ENCODE measurements at regions not wholly inside any gene's neighbourhood (a gene's known extent, or its start where the extent isn't known, plus 50 kb on each side); places are given as distances from the start of the nearest gene placed in this dataset.

GRCh38 chr14:62181591-62181990 lies 419.4 kb downstream of the SNAPC1 start:
- H3K9me3 ChIP-seq (ENCODE audit: control insufficient read depth, insufficient read depth, low read depth, low read length), result no peaks in the 10 kb centered on the region
- no peak for TF ChIP-seq EZH2 (IDR thresholded peaks at IDR 0.05; ENCODE audit: low read length, missing control alignments)
- no peak for TF ChIP-seq CTCF (conservative IDR thresholded peaks at IDR 0.05 in 1 of 2, IDR thresholded peaks at IDR 0.05 in 1 of 2; ENCODE audit: low read depth in 1 of 2, low read length in 2 of 2)
- no peaks in the 10 kb centered on the region for H4K20me1 ChIP-seq (ENCODE audit: control insufficient read depth, extremely low read depth, insufficient read depth, low read length)
- no peak overlapping the region for H3K4me3 ChIP-seq (replicated peaks in 1 of 4; ENCODE audit: control extremely low read depth in 1 of 4, insufficient read depth in 1 of 4, low read depth in 3 of 4, low read length in 4 of 4)
- peak in 1 of 2 donors; percentile 53 for DNase-seq (ENCODE audit: low read depth in 2 of 2)
- H3K27ac ChIP-seq (ENCODE audit: insufficient read depth, low read length), result no peak overlapping the region
- H3K27me3 ChIP-seq (ENCODE audit: control insufficient read depth, insufficient read depth, low read length), result no peaks in the 10 kb centered on the region
- H3K9ac ChIP-seq (ENCODE audit: insufficient read depth, low read length), result no peak overlapping the region
- no peaks in the 10 kb centered on the region for H3K4me1 ChIP-seq (ENCODE audit: control insufficient read depth, extremely low read depth, insufficient read depth, low read length)
- no peaks in the 10 kb centered on the region for H3K36me3 ChIP-seq (ENCODE audit: control insufficient read depth, insufficient read depth, low read length)
- no peak overlapping the region for H3K4me2 ChIP-seq (ENCODE audit: extremely low read depth, insufficient read depth, low read length)
- H2AFZ ChIP-seq (ENCODE audit: low read length), result no peak overlapping the region
- no peaks in the 10 kb centered on the region for H3K79me2 ChIP-seq (ENCODE audit: control insufficient read depth, insufficient read depth, low read length)

- no peaks in the 10 kb centered on the region for H4K20me1 ChIP-seq (ENCODE audit: control insufficient read depth, extremely low read depth, insufficient read depth, low read length)
- no peak overlapping the region for H3K27ac ChIP-seq (ENCODE audit: insufficient read depth, low read length)
- H3K9ac ChIP-seq (ENCODE audit: insufficient read depth, low read length), result no peak overlapping the region
- H3K4me2 ChIP-seq (ENCODE audit: extremely low read depth, insufficient read depth, low read length), result no peak overlapping the region
- H3K36me3 ChIP-seq (ENCODE audit: control insufficient read depth, insufficient read depth, low read length), result no peaks in the 10 kb centered on the region
- no peaks in the 10 kb centered on the region for H3K9me3 ChIP-seq (ENCODE audit: control insufficient read depth, insufficient read depth, low read depth, low read length)
- H3K4me1 ChIP-seq (ENCODE audit: control insufficient read depth, extremely low read depth, insufficient read depth, low read length), result no peaks in the 10 kb centered on the region
- H3K4me3 ChIP-seq (replicated peaks in 1 of 4; ENCODE audit: control extremely low read depth in 1 of 4, insufficient read depth in 1 of 4, low read depth in 3 of 4, low read length in 4 of 4), result no peak overlapping the region
- H3K27me3 ChIP-seq (ENCODE audit: control insufficient read depth, insufficient read depth, low read length), result no peaks in the 10 kb centered on the region
- TF ChIP-seq CTCF (conservative IDR thresholded peaks at IDR 0.05 in 1 of 2, IDR thresholded peaks at IDR 0.05 in 1 of 2; ENCODE audit: low read depth in 1 of 2, low read length in 2 of 2) (peak in 1 of 2 donors; percentile 13), EZH2 (IDR thresholded peaks at IDR 0.05; ENCODE audit: low read length, missing control alignments) (no peak)
- H3K79me2 ChIP-seq (ENCODE audit: control insufficient read depth, insufficient read depth, low read length), result no peaks in the 10 kb centered on the region
- H2AFZ ChIP-seq (ENCODE audit: low read length), result no peak overlapping the region
- DNase-seq (ENCODE audit: low read depth in 2 of 2), result peak; percentile 13 to 67
Observed at GRCh38 chr14:62185078-62185477, 422.9 kb downstream of the SNAPC1 start.

- no peaks in the 10 kb centered on the region for H4K20me1 ChIP-seq (ENCODE audit: control insufficient read depth, extremely low read depth, insufficient read depth, low read length)
- H3K27me3 ChIP-seq (ENCODE audit: control insufficient read depth, insufficient read depth, low read length), result no peaks in the 10 kb centered on the region
- H3K36me3 ChIP-seq (ENCODE audit: control insufficient read depth, insufficient read depth, low read length), result no peaks in the 10 kb centered on the region
- no peaks in the 10 kb centered on the region for H3K79me2 ChIP-seq (ENCODE audit: control insufficient read depth, insufficient read depth, low read length)
- no peak overlapping the region for H3K4me3 ChIP-seq (replicated peaks in 1 of 4; ENCODE audit: control extremely low read depth in 1 of 4, insufficient read depth in 1 of 4, low read depth in 3 of 4, low read length in 4 of 4)
- H3K4me1 ChIP-seq (ENCODE audit: control insufficient read depth, extremely low read depth, insufficient read depth, low read length), result no peaks in the 10 kb centered on the region
- DNase-seq (ENCODE audit: low read depth in 2 of 2), result peak in 1 of 2 donors; percentile 23
- H3K9me3 ChIP-seq (ENCODE audit: control insufficient read depth, insufficient read depth, low read depth, low read length), result no peaks in the 10 kb centered on the region
- H2AFZ ChIP-seq (ENCODE audit: low read length), result no peak overlapping the region
- no peak for TF ChIP-seq EZH2 (IDR thresholded peaks at IDR 0.05; ENCODE audit: low read length, missing control alignments)
- no peak for TF ChIP-seq CTCF (conservative IDR thresholded peaks at IDR 0.05 in 1 of 2, IDR thresholded peaks at IDR 0.05 in 1 of 2; ENCODE audit: low read depth in 1 of 2, low read length in 2 of 2)
- H3K27ac ChIP-seq (ENCODE audit: insufficient read depth, low read length), result no peak overlapping the region
- H3K9ac ChIP-seq (ENCODE audit: insufficient read depth, low read length), result no peak overlapping the region
- no peak overlapping the region for H3K4me2 ChIP-seq (ENCODE audit: extremely low read depth, insufficient read depth, low read length)
Observed at GRCh38 chr14:62187265-62187664, 425.0 kb downstream of the SNAPC1 start.

All from fibroblast of lung (primary cell).